Uterus (tissue), 2 donors: ENCODE measurements at regions not wholly inside any gene's neighbourhood (a gene's known extent, or its start where the extent isn't known, plus 50 kb on each side); places are given as distances from the start of the nearest gene placed in this dataset.

ENCODE experiments used
- POLR2A ChIP-seq, 2 donors: fragments of 450-650 bp; IDR thresholded peaks; one replicate each; pipeline ENCODE4 v1.6.1; 2016; ENCODE audit warnings: antibody characterized with exemption in 2 of 2, mild to moderate bottlenecking in 1 of 2, moderate library complexity in 1 of 2
- TF ChIP-seq, protein P1 (sequence below), 4 experiments: fragments of 200-600 bp in 2 of 4; fragments of 450-650 bp in 2 of 4; sonication (generic) in 2 of 4; IDR thresholded peaks; one replicate each; pipeline ENCODE4 v1.5.1; 2016 to 2019; ENCODE audit warnings: antibody characterized with exemption in 4 of 4, mild to moderate bottlenecking in 2 of 4, moderate library complexity in 1 of 4

DNA sequence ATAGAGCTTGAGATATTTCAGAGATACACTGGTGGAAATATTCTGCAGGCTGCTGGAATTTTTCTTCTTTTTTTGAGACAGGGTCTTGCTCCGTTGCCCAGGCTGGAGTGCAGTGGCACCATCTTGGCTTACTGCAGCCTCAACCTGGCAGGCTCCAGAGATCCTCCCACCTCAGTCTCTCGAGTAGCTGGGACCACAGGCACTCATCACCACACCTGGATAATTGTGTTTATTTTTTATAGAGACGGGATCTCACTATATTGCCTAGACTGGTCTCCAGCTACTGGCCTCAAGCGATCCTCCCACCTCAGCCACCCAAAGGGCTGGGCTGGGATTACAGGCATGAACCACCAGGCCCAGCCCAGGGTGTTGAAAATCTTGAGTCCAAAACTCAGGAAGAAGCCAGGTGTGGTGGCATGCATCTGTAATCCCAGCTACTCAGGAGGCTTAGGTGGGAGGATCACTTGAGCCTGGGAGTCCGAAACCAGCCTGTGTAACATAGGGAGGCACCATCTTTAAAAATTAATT, 55.7 kb upstream of the FOXK1 start:
- no peak for TF ChIP-seq POLR2A (IDR thresholded peaks at IDR 0.05)
- TF ChIP-seq, protein P1, sequence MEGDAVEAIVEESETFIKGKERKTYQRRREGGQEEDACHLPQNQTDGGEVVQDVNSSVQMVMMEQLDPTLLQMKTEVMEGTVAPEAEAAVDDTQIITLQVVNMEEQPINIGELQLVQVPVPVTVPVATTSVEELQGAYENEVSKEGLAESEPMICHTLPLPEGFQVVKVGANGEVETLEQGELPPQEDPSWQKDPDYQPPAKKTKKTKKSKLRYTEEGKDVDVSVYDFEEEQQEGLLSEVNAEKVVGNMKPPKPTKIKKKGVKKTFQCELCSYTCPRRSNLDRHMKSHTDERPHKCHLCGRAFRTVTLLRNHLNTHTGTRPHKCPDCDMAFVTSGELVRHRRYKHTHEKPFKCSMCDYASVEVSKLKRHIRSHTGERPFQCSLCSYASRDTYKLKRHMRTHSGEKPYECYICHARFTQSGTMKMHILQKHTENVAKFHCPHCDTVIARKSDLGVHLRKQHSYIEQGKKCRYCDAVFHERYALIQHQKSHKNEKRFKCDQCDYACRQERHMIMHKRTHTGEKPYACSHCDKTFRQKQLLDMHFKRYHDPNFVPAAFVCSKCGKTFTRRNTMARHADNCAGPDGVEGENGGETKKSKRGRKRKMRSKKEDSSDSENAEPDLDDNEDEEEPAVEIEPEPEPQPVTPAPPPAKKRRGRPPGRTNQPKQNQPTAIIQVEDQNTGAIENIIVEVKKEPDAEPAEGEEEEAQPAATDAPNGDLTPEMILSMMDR (IDR thresholded peaks at IDR 0.05): no peak
